ENCODE measurements at regions not wholly inside any gene's neighbourhood (a gene's known extent, or its start where the extent isn't known, plus 50 kb on each side); places are given as distances from the start of the nearest gene placed in this dataset.

DNA sequence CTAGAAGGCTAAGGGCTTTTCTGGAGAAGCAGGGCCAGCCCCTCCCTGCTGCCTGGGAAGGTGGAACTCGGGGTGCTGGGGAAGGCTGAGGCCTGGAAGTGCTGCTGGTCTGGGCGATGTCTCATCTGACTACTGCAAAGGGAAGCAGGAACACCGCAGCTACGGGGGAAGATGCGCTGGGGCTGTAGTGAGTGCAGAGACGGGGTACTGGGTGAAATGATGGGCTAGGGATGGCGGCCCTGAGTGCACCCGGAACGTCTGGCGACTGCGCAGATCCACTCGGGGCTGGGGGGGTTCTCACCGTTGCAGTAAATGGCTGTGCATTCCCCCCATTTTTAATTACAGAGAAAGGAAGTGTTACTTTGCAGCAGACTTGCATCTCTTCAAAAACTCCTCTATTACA is 195.4 kb upstream of the ADARB2 start:
- FAIRE-seq (no peak), DNase-seq (ENCODE audit: low spot score) (peak; percentile 1)

DNA sequence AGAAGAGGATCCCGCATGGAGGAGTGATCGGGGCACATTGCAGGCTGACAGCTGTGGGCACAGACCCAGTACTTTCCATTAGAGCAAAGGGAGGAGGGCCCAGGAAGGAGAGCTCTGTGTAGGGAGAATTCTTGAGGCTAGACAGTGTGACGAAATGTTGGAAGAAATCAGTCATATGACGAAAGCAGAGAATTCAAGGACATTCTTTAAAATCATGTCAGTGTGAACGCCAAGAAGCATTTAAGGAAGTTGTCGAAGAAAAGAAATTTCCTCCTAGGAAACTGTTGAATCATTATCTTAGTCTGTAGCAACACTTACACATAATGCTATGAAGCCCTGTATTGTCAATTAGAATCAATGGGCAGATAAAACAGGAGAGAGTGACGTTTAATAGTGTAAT is 191.3 kb upstream of the ADARB2 start:
- FAIRE-seq = no peak
- DNase-seq (ENCODE audit: low spot score) = no peak

DNA sequence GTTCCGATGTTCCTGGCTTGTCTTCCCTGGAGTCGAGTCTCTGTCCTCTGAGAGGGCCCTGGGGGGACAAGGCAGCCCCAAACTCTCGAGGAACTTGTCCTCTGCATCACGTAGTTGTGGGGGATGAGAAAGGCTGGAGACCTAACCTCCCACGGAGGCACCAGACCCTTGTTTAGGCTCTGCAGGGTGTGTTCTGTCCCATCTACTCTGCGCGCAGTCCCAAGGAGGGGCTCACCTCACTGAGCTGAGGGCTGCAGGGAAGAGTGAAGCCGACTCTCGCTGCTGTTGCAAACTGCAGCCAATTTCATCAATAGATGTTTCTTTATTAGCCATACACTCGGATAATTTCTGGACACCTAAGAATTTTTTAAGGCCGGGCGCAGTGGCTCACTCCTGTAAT is 186.7 kb upstream of the ADARB2 start:
- no peak for FAIRE-seq
- no peak for DNase-seq (ENCODE audit: low spot score)

DNA sequence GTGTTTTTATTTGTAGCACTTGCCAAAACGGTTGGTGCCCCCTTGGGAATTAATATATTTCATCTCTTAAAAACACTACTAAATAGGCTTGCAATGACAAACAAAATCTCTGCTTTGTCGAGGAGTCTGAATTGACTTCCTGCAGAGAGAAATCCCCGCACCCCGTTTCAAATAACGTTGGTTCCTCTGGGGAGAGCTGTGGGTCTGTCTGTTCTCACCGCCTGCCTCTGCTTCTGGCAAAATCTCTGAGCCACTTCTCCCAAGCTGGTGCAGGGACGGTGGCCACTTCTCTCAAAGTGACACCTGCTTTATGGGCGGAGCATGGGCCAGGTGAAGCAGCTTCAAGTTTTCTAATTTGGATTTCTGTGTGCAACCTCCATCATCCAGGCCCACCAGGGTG is 186.3 kb upstream of the ADARB2 start:
- DNase-seq (ENCODE audit: low spot score) = no peak
- FAIRE-seq = no peak

DNA sequence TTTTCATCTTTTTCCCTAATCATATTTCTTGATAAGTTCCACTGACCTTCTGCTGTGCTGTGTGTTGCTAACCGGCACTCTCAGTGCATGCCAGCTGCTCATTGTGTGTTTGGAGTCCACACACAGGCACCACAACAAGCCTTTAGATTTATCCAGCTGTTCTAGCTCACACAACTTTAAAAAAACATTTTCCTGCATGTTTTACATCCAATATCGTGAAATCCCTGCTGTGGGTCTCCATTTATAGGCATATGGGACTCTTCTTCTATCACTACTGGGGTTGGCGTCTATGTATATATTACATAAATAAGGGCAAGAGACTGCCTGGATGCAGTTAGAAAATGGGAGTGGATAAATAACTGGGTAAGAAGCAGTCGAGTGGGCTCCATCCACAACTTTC is 183.6 kb upstream of the ADARB2 start:
- FAIRE-seq (no peak), DNase-seq (ENCODE audit: low spot score) (no peak)

DNA sequence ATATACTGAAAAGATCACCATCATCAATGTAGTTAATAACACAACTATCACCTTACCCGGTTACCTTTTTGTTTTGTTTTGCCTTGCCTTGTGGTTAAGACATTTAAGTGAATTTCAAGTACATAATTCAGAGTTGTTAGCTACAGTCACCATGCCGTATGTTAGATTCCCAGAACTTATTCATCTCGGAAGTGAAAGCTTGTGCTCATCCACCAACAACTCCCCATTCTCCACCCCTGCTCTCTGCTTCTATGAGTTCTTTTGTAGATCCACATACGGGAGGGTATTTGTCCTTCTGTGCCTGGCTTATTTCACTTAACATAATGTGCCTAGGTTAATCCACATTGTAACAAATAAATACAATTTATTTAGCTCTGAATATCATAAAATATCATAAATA is 182.8 kb upstream of the ADARB2 start:
- FAIRE-seq = no peak
- DNase-seq (ENCODE audit: low spot score) = no peak

DNA sequence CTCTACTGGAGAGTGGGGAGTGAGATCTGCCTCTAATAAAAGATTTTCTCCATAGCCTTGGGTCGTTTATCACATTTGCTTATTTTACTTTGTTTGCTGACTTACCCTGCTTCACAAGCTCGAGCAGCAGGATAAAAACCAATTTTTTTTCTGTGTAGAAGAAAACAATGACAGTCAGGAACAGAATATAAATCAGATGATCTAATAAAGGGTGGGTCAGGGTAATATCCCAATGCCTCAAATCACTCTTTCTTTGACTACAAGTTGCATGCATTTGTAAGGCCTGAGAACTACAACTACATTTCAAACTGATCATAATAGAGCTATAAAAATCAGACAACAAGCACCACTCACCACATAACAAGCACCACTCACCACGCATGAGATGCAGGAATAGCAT is 174.4 kb upstream of the ADARB2 start:
- no peak for FAIRE-seq
- no peak for DNase-seq (ENCODE audit: low spot score)

DNA sequence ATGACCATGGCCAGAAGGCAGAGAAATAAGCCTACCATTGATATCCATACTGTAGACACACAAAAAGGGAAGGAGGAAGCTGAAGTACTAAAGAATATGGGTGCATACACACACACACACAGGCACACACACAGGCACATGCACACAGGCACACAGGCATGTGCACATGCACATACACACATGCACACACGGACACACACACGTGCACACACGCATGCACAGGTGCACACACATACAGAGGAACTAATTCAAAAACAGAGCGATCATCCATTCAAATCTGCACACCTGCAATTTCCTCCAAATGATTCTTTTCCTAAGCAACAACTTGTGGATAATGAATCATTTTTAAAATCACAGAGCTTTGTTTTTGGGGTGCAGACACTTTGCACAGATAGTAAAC is 166.7 kb upstream of the ADARB2 start:
- FAIRE-seq (no peak), DNase-seq (ENCODE audit: low spot score) (no peak)

DNA sequence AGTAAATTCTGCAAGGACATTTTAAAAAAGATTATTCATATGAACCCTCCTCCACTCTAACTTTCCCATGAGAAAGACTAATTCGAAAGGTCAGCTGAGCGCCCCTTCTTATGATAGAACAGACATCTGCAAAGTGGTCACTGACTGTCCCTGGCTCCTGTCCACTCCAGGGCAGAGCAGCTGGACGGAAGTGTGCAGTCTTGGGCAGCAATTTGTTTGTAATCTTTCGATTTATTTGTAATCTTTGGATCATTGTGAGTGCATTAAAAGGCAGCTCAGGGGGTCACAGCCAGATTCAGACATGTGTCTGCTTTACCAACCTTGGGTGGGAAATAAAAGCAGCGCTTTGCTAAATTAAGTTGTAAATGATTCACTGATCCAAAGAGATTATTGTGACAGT is 158.8 kb upstream of the ADARB2 start:
- FAIRE-seq (no peak), DNase-seq (ENCODE audit: low spot score) (no peak)

DNA sequence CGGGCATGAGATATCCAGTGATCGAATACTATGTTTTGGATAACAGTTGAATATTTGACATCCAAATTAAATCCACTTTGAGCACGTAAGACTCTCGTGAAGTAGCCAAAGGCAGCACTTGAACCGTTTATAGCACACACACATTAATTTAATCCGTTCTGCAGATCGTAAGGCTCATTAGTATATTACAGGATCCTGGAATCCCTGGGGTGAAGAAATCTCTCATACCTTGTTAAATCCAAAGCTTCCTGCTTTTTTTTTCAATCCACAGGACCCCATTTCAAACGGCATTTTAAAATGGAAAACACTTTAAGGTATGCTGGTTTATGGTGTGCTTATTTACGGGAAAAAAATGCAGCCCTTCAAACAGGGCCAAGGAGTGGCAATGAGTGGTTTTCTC is 158.4 kb upstream of the ADARB2 start:
- no peak for FAIRE-seq

DNA sequence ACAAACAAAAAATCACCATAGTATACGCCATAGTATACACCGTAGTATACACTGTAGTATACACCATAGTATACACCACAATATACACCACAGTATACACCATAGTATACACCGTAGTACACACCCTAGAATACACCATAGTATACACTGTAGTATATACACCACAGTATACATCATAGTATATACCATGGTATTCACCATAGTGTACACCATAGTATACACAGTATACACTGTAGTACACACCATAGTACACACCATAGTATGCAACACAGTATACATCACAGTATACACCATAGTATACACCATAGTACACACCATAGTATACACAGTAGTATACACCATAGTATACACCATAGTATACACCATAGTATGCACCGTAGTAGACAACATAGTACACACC is 157.6 kb upstream of the ADARB2 start:
- FAIRE-seq (no peak), DNase-seq (ENCODE audit: low spot score) (no peak)

More for the DNA sequence above, 158.4 kb upstream of the ADARB2 start:
- no peak for DNase-seq (ENCODE audit: low spot score)

DNA sequence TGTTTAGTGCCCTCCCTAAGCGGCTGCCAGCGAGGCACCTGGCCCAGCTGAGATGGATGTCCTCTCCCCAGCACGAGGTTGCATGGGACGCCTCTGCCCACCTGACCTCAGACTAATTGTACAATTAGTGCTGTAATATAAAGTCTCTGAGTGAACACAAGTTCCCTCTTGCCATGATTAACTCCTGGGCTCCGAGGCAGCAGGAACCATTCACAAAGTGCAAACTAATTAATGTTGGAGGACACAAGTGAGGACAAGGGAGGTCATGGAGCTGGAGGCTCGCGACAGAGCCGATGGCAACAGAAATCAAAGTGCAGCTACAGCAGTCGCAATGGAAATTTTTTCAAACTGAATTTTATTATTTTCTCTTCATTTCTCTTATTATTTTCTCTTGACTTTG is 156.6 kb upstream of the ADARB2 start:
- DNase-seq (ENCODE audit: low spot score) = no peak
- FAIRE-seq = no peak

DNA sequence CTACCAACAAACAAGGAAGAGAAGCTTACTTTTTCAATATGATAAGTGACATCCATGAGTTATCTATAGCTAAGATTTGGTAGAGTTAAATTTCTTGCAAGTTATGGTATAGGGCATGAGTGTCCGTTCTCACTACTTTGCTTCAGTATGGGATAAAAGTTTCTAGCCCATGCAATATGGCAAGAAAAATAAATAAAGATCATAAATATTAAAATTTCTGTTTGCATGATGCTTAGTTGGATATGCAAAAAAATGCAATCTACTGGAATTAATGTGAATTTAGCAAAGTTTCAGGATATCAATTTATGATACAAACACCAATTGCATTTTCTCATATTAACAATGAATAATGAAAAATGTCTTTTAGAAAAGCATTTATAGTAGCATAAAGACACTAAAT is 148.7 kb upstream of the ADARB2 start:
- FAIRE-seq (no peak), DNase-seq (ENCODE audit: low spot score) (no peak)

DNA sequence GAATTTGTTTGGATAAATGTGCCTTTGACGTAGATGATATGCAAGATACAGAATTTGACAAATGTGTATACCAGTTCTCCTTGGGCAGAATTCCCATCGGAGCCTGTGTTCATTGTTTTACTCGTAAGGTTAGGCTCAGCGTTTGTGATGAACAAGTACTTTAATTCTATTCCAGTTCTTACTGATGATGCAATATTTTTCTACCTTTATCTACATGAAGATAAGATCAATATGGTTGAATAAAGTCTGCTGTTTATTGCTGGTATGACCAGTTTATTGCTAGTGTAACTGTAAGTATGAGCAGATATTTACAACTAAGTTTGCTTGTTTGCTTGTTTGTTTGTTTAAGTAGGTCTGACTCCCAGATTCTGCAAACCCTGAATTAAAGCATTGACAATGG is 145.4 kb upstream of the ADARB2 start:
- no peak for FAIRE-seq
- DNase-seq (ENCODE audit: low spot score) = no peak

DNA sequence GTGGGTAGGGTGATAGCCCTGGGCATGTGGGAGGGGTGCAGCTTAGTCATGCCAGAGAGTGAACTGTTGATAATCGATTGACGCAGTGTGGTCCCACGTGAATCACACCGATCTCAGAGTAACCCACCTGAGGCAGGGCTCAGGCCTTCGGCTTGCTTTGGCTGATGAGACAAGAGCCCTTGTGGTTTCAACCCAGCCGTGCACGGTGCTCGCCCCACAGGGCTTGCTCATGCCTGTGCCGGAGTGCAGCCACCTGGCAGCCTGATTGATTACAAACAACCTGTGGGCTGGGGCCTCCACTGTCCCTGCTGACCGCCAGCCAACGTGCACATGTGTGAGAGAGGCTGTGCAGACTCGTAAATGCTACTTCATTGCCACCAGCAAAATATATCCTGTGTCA is 144.9 kb upstream of the ADARB2 start:
- no peak for DNase-seq (ENCODE audit: low spot score)
- FAIRE-seq = no peak

DNA sequence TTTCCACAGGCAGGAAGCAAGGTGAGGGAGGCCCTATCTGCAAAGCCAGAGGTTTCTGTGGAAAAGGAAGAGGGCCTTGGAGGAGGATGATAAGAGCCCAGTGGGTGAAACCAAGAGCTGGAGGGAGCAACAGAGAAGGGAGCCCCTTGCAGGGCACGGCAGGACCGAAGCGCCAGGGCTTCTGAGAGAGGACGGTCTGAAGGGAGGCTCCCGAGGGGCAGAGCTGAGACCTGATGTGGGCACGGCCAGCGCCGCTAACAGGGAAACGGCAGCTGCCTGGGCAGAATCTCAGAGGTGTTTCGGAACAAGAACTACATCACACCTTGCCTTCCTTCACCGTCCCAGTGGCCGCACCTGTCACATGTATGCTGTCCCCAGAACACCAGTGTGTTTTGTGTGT is 144.3 kb upstream of the ADARB2 start:
- FAIRE-seq = no peak

DNA sequence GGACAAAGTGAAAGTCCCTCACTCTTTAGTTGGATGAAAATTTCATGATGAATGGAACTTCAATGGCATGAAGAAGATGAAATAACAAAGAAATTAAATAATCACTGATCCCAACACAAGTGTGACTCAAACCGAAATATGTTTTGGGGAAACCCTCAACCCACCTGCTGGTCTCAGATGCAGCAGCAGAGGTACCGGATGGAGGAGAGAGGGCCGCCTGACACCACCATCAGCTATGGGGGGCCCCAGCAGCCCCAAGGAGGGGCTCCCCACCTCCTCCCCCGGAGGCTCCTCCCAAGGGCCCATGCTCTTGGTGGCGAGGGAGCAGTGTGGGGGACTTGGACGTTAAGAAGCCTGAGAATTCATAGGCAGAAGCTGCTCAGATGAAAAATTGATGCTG is 137.2 kb upstream of the ADARB2 start:
- DNase-seq (ENCODE audit: low spot score) (no peak), FAIRE-seq (no peak)

More for the DNA sequence above, 144.3 kb upstream of the ADARB2 start:
- no peak for DNase-seq (ENCODE audit: low spot score)

DNA sequence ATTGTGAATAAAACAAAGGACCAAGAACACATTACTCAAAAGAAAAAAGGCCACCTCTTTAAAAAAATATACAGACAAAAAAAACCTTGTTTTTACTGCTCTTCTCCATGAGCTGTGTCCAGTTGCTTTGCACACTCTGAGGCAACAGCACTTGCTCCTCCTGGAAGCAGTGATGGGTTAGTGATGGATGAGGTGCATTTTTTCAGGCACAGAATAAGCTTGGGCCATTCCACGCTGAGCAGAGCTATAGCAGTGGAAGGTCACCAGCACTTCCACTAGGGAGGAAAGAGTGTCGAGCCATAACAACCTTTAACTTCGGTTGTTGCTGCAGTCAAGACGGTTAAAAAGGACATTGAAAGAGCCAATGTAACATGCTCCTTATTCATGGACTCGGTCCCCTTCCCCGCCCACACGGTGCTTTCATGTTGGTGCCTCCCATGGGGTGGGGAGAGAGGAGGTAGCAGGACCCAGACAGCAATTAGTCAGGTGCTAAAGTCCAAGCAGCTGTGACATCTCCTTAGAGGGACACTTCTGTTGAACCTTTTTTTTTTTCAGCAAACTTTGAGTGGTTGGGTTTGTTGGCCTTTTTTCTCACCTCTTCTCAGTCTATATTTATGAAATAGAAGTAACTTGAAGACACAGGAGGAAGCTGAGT is 136.5 kb upstream of the ADARB2 start:
- DNase-seq (ENCODE audit: low spot score) (no peak), FAIRE-seq (no peak)

DNA sequence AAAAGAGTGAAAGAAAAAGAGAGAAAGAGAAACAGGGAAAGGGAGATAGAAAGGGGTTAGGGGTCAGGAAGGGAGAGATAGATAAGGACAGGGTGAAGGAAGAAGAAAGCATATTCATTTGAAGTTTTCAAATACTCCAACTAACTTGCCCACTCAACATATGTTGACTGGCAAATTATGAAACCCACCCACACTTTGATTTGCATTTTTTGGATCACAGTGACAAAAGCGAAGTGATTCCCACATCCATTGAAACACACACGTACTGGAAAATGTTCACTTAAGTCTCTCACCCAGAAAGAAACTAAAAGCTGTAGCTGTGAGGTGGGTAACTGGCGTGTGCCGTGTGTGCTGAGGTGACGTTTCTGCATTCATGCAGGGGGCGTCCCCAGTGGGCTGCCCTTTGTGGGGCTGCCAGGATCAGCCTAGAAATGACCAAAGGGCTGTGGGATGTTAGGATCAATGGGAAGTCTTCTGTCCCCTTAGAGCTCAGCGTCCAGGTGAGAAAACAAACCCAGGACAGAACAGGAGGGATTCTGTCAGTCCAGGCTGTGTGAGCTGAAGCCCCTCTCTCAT is 134.9 kb upstream of the ADARB2 start:
- DNase-seq (ENCODE audit: low spot score) (no peak), FAIRE-seq (no peak)

DNA sequence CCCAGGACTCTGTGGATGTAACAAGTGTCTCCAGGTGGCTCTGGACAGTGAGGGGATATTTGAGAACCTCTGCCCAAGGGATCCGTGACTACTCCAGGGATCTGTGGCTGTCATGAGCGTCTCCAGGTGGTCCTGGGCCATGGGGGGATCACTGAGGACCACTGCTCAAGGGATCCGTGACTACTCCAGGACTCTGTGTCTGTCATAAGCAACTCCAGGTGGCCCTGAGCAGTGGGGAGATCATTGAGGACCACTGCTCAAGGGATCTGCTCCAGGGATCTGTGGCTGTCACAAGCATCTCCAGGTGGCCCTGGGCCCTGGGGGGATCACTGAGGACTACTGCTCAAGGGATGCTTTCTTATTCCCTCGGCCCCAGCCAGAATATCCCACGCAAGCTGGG is 133.2 kb upstream of the ADARB2 start:
- FAIRE-seq = no peak
- no peak for DNase-seq (ENCODE audit: low spot score)

DNA sequence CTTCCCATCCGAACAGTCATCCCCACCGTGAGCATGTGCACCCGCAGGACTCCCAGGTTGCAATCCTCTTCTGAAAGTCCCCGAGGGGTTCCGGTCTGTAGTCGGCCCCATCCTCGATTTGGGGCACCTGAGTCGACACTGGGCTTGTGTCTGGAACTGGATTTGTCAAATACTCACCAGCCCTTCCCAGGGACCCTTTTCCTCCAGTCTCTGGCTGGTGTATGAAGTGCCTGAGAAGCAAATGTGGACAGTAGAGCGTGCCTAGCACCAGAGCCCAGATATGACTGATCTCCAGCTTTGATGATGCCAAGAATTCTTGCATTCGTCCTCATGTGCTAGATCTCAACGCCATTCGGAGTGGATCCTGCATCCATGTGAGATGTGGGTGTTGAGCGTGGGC is 132.5 kb upstream of the ADARB2 start:
- FAIRE-seq (no peak), DNase-seq (ENCODE audit: low spot score) (no peak)

DNA sequence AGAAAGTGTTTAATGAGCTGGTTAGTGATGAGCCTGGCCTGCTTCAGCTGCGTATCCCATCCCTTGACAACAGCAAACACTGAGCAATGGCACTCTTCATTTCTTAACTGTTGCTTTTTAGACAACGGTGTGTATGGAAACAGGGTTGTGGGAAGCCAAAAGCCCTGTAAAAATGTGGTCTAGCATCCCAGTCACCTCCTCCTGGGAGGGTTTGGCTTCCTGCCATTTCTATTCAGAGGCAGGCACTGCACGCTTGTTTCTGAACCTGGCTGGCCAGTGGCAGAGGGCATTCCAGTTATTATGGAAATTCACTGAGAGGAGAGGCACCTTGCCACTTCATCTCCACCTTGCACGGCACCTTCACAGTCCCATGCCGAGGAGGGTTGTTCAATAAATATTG is 123.0 kb upstream of the ADARB2 start:
- FAIRE-seq = no peak
- DNase-seq (ENCODE audit: low spot score) = no peak

DNA sequence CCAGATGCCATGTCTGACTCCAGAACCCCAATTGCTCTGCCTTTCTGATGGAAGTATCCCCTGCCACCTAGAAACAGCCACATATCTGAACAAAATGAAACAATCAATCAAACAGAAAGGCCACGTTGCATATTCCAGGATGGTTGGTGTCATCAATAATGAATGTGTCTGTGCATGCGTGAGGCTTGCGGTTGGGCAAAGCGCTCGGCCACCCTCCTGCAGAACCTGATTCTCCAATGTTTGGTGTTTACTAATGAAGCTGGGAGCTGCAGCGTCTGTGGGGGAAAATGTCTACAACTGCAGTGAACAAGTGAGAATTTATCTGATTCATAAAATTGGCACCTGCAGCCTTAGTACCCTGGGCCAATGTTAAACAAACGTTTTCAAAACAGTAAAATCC is 121.2 kb upstream of the ADARB2 start:
- FAIRE-seq = no peak
- DNase-seq (ENCODE audit: low spot score) = no peak

DNA sequence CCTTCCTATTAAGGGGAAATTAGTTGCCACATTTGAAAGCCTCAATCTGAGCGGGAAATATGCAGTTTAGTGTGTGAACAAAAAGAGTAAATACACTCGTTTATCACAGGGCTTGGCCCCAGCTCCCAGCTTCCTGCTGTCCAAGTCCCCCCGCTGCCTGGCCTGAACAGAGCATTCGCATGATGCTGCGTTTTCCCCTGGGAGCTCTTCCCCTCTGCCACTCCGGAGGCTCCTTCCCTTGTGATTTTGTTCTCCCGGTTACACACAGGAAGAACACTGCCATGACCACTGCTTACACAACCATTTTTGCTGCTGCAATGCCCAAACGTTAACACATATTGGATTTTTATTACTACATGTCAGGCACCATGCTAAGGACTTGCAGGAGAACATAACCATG is 120.7 kb upstream of the ADARB2 start:
- no peak for DNase-seq (ENCODE audit: low spot score)
- no peak for FAIRE-seq

Measured in urothelium cell line (cell line).